Tibial nerve (tissue), 3 donors: ENCODE measurements at regions not wholly inside any gene's neighbourhood (a gene's known extent, or its start where the extent isn't known, plus 50 kb on each side); places are given as distances from the start of the nearest gene placed in this dataset.

Experiments
- CTCF ChIP-seq, 5 experiments: fragments of 200-600 bp in 3 of 5; fragments of 450-650 bp in 2 of 5; sonication (generic) in 3 of 5; IDR thresholded peaks; one replicate each; pipeline ENCODE4 v1.5.1; 2016 to 2019; ENCODE audit warnings: antibody characterized with exemption in 5 of 5, mild to moderate bottlenecking in 3 of 5, moderate library complexity in 2 of 5
- POLR2A ChIP-seq, 2 donors: fragments of 450-650 bp; IDR thresholded peaks; one replicate each; pipeline ENCODE4 v1.6.1; 2017; ENCODE audit warnings: antibody characterized with exemption in 2 of 2, mild to moderate bottlenecking in 2 of 2, moderate library complexity in 2 of 2

GRCh38 chr1:47507881-47508701 lies 70.2 kb downstream of the FOXD2 start:
- TF ChIP-seq POLR2A (IDR thresholded peaks at IDR 0.05), result no peak
- no peak for TF ChIP-seq CTCF (IDR thresholded peaks at IDR 0.05)
